ENCODE measurements at regions not wholly inside any gene's neighbourhood (a gene's known extent, or its start where the extent isn't known, plus 50 kb on each side); places are given as distances from the start of the nearest gene placed in this dataset.

GRCh38 chr12:75568801-75569200 is 57.4 kb upstream of the KRR1 start:
- TF ChIP-seq CTCF (conservative IDR thresholded peaks at IDR 0.05; ENCODE audit: low read depth, low read length) (no peak), EZH2 (IDR thresholded peaks at IDR 0.05; ENCODE audit: low read length, unreplicated experiment) (no peak), EZH2phosphoT487 (IDR thresholded peaks at IDR 0.05; ENCODE audit: borderline replicate concordance, low read length) (no peak)

Measured in PC-3 (cell line).